RWPE1 (cell line): ENCODE measurements at regions not wholly inside any gene's neighbourhood (a gene's known extent, or its start where the extent isn't known, plus 50 kb on each side); places are given as distances from the start of the nearest gene placed in this dataset.

Source experiments
- CTCF ChIA-PET: fragments of 350-600 bp; sonication (Branson Sonifier 250); formaldehyde crosslinking; extraction: SDS; loops from one replicate; lab custom pipeline; 2021; lab: Yijun Ruan, JAX
- POLR2A ChIA-PET: fragments of 400-600 bp; formaldehyde crosslinking; extraction: SDS; loops from one replicate; lab custom pipeline; 2020; ENCODE audit warnings: antibody characterized with exemption; ENCODE audit not compliant: low non-redundant PET; lab: Yijun Ruan, JAX
- DNase-seq: peaks from one replicate; pipeline ENCODE4 v3.0.0; 2012; ENCODE audit warnings: low spot score
- H3K27ac ChIP-seq: fragments of 450-650 bp; 2 replicates; pipeline ENCODE4 v1.5.1; 2017
- TF ChIP-seq, protein P1 (sequence below): fragments of 450-650 bp; conservative IDR thresholded peaks from 2 replicates; pipeline ENCODE4 v1.5.1; 2017; ENCODE audit warnings: low read depth, mild to moderate bottlenecking

DNA sequence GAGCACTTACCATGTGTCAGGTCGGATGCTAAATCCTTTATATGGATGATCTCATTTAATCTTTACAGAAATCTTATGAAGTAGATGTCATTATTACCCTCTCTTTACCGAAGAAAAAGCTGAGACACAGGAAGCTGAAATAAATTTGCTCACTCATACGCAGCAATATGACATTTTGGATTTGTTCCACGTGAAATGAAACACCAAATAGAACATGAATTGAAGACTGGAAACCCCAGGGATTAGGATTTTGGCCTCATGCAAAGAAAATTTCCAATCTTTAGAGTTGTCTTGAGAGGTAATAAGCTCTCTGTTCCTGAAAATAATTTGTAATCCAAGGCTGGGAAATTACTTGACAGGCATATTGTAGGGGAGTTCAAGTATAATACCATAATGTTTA, 354.4 kb upstream of the CLNK start:
- ChIA-PET POLR2A (no interaction called here), CTCF (no interaction called here)
- TF ChIP-seq, protein P1, sequence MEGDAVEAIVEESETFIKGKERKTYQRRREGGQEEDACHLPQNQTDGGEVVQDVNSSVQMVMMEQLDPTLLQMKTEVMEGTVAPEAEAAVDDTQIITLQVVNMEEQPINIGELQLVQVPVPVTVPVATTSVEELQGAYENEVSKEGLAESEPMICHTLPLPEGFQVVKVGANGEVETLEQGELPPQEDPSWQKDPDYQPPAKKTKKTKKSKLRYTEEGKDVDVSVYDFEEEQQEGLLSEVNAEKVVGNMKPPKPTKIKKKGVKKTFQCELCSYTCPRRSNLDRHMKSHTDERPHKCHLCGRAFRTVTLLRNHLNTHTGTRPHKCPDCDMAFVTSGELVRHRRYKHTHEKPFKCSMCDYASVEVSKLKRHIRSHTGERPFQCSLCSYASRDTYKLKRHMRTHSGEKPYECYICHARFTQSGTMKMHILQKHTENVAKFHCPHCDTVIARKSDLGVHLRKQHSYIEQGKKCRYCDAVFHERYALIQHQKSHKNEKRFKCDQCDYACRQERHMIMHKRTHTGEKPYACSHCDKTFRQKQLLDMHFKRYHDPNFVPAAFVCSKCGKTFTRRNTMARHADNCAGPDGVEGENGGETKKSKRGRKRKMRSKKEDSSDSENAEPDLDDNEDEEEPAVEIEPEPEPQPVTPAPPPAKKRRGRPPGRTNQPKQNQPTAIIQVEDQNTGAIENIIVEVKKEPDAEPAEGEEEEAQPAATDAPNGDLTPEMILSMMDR = no peak
- no peak overlapping the region for H3K27ac ChIP-seq
- DNase-seq = no peak

DNA sequence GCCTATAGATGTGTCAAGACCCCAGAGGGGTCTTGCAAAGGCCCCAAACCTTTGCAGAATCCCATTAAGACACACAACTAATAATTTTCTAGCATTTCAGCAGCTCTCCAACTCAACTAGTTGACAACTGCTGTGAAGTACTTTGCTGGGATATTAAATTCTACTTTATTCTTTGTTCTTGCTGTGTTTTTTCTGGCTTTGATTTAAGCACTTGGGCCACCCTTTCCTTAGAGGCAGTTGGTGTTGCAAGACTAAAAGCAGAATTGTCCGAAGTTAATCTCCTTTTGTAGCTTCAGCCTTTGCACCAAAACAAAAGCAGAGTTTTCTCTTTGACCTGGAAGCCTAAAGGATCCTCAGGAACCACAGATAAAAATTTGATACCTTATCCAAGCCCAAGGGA, 353.1 kb upstream of the CLNK start:
- TF ChIP-seq, protein P1 = no peak

DNA sequence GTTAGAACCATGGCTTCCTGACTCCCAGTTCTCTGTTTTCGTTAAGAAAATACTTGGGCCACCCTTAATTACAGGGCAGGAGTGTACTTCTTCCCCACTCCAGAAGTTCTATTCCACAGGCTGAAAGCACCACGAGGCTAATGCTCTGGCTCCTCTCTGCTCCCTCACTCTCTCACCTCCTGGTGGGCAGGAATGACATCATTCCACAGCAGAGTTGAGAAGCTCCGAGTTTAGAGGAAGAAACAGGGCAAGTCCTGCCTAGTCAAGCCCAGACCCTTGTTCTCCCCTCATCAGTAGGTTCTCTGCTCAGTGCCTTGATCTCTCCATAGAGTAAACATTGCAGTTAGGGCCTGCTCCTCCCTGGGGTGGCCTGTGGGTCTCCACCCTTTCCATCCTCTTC, 343.8 kb upstream of the CLNK start:
- DNase-seq = no peak
- H3K27ac ChIP-seq = no peak overlapping the region
- ChIA-PET CTCF (no interaction called here), POLR2A (no interaction called here)
- TF ChIP-seq, protein P1 = no peak

More for the DNA sequence above, 353.1 kb upstream of the CLNK start:
- ChIA-PET CTCF (no interaction called here), POLR2A (no interaction called here)
- no peak overlapping the region for H3K27ac ChIP-seq
- DNase-seq = no peak

DNA sequence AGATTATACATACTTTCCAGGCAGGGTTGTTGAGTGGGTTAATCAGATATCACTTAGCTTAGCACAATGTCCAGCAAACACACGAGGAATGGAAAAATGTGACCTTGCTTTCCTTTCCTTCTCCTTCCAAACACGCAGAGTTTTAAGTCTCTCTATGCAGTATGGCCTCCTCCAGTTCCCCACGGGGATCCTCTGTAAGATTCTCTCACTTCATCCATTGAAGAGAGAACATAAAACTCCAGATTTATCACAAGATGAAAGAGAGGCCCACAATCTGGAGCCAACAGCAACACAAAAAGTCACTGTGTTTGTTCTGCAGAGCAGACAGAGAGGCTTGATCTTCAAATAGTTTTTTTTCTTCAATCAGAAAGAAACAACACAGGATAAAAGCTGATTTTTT, 336.8 kb upstream of the CLNK start:
- TF ChIP-seq, protein P1 = no peak
- CTCF ChIA-PET = no interaction called here
- H3K27ac ChIP-seq = no peak overlapping the region
- no peak for DNase-seq
- POLR2A ChIA-PET = no interaction called here

DNA sequence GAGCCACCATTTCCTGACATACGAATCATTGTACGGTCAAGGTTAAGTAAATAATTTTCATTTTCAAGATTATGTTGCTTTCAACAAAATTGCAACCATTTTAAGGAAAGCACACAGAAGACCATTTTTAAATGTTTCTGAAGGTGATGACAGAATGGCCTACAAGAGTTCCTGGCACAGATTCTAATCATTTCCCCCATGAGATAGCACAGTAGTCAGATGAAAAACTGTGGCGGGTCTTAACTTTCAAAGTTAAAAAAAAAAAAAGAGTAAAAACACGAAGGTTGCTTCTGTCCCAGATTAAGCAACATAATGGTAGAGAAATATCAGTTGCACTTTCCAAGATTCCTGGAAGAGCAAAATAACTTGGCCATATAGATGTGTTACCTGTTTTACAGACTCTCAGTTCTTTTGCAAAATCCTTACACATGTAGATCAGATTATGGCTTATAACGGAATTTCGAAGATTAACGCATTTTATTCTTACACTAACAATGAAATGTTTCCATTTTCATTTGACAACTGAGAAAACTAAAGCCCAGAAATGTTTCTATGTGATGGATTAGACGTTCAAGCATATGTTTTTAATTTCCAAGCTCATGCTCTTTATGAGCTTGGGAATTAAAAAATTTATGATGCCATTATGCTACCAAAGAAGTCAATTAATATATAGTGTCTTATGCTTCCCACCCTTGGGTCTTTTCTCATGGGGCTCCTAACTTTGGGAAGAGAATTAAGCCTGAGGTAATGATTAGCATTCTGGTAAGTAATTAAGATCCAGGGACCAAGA, 335.1 kb upstream of the CLNK start:
- TF ChIP-seq, protein P1 = no peak
- ChIA-PET POLR2A (no interaction called here), CTCF (no interaction called here)
- no peak for DNase-seq
- H3K27ac ChIP-seq = no peak overlapping the region

DNA sequence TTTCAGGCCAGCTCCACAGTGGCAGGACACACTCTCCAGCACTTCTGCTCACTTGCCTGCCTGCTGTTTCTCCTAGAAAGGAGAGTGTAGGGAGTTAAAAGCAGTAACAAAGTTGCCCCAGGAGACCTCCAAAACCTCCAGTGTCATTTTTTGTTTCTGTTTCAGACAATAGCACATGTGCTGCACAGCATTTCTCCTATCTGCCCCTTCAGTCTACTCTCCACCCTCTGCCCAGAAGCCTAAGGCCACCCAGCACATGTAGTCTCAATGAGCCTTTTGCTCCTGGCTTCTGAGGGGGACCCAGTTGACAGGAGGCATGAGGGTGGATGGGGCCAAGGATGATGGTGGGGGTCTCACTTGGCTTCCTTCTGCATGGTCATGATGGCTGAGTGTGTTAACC, 329.6 kb upstream of the CLNK start:
- ChIA-PET POLR2A (no interaction called here), CTCF (no interaction called here)
- TF ChIP-seq, protein P1 = no peak
- DNase-seq = no peak
- H3K27ac ChIP-seq = no peak overlapping the region
